ENCODE measurements at regions not wholly inside any gene's neighbourhood (a gene's known extent, or its start where the extent isn't known, plus 50 kb on each side); places are given as distances from the start of the nearest gene placed in this dataset.
"Not testable (repeated sequence)": the region's sequence is repeated elsewhere in the genome, so short reads cannot be mapped to it uniquely, and the experiment has no call there.

DNA sequence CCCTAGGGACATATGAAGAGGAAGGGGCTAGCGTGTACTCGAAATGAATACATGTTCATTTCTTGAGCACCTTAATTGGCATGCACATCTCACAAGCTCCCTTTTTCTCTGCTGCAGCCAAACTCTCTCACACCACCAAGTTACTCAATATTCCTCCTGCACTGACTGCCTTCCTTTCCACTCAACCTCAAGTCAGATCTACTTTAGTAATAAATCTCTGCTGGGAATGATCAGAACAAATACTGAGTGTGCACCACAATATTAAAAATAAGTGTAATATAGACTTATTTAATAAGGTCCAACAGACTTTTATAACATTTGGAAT, 995.8 kb upstream of the WWC1 start:
- no peak for DNase-seq

DNA sequence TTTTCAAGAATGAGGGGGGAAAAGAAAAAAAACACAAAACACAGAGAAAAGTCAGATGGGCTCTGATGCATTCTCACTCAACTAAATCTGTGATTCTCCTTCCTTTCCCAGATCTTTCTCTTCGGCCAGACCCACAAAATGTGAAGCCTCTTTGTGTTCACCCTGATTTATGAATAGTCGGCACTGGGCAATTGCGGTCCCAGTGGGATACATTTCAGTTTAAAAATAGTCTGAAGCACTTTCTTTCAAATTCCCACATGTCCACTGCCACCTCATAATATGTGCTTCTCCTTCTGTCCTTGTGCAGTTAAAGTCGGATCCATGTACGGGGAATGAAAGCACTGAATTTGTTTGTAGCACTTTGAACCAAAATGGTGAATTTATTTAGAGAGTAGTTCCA, 995.4 kb upstream of the WWC1 start:
- DNase-seq = no peak

DNA sequence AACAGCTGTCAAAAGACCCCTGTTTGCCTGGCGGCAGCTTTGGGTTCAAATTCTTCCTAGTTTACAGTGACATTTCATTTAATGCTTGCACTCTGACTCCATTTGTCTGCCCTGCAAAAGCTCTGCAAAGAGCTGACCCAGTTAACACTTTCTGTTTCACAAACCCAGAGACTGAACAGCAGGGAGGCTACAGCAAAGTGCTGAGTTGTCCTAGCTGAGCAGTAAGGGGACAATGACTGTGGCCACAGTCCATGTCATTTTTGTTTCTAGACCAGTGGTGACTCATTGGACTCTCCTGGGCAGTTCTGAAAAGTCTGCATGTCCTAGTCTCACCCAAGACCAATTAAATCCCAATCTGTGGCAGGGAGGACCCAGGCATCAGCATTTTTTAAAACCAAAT, 994.8 kb upstream of the WWC1 start:
- no peak for DNase-seq

DNA sequence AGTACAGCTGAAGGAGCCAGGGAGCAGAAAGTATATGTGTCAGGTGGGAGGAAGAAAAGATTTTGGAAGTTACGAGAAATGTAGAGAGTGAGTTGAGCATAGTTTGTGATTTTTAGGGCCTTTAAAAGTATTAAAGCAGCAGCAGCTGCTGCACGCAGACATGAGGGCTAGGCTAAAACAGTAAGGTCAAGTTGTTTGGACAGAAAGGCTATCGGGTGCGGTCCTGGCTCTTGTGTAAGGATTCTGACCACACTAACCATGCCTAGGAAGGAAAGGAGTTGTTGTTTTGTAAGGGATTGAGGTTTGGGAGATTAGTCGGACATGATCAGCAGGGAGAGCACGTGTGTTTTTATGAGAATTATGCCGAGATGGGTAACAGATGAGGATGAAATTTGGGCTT, 991.6 kb upstream of the WWC1 start:
- DNase-seq = not testable (repeated sequence)

DNA sequence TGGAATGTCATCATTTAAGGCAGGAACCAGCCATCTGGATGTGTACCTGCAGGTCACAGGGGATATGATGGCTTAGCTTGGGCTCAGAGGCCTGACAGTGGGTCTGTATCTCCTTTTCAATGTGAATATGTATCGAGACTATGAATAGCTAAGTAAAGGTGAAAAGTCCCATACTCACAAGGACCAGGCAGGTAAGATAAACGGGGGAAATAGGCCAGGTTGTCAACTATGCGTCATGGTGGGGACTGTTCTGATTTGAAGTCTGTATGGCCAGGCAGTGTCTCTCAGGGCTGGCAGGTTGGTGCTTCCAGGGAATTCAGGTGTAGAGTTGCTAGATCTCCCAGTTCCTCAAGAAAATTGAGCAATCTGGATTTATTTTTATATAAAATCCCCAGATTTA, 987.9 kb upstream of the WWC1 start:
- no peak for DNase-seq

DNA sequence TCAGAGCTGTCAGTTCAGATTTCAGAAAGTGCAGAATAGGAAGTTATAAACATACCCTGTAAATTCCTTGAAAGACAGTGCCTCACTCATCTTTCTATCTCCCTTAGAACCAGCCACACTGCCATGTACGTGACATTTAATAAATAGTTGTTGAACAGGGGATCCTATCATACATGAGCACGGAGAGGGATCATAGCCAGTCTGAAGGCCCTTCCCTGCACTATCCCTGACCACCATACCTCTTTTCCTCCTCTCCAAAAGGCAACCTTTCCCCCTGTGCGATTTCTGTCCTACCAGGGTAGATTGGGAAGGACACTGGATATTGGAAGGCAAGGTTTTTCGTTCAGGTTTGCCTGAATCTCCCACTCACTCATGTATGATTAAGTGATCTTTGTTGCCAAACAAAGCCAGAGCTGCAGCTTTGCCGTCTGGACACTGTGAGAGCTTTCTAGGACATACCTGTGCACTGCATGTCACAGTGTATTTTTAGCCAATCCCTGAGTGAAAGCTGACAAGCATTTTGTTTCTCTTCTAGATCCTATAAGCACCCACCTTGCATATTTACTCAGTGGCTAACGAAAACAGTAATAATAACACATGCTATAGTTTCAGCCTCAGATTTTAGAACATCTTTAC, 986.5 kb upstream of the WWC1 start:
- no peak for DNase-seq

DNA sequence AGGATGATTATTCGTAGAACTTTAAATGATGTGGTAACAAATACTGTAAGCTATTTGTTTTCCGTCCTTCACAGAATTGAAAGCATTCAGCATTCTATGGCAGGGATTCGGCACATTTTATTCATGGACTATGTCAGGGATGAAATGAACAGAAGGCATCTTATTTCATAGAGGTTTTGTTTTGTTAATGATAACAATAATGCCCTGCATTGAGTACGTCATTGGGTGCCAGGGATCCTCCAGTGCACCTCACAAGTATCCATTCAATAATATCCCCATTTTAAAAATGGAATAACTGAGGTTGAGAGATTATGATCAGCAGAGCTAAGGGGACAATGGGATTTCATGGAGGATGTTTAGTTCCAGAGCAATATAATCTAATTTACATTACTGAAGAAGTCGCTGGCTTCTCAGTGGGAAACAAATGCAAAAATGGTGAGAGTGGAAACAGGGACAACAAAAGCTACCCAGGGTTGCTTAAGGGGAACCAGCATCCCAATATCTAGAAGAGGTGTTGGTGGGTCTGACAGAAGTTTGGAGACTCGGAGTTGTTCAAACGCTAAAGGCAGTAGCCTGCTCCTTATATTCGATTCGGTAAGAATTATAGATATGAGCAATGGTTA, 985.7 kb upstream of the WWC1 start:
- DNase-seq = no peak

DNA sequence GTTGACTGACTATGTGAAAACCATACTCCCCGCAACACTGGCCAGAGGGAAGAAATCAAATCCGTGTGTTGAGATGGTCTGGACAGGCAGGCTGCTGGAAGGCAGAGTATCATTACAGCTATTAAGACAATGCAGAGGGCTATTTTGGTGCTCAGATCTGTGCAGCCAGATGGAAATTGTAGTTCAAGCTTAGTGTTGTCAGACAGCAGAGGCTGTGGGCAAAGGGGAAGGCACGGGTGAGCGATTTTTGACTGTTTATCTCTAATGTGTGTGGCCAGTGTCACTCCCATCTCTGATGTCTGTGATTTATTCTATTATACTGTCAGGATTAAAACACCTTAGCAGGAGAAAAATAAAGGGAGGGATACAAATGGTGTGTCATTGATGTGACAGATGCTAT, 984.4 kb upstream of the WWC1 start:
- DNase-seq = no peak

DNA sequence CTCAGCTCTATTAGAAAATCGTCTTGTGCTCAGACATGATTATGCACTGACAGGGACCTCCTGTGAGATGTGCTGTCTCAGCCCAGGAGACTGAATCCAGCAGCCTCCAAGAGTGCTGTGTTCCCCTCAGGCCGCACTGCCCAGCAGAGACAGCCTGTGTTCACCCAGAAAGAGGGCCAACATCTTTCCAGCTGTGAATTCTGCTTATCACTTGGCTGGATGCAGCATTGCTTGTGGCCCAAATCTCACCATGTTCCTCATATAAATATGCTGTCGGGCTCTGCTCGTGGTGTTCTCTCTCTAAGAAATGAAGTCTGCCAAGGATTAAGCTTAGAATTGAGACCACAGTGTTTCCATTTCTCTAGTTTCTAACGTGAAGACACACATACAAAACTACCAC, 983.0 kb upstream of the WWC1 start:
- no peak for DNase-seq

DNA sequence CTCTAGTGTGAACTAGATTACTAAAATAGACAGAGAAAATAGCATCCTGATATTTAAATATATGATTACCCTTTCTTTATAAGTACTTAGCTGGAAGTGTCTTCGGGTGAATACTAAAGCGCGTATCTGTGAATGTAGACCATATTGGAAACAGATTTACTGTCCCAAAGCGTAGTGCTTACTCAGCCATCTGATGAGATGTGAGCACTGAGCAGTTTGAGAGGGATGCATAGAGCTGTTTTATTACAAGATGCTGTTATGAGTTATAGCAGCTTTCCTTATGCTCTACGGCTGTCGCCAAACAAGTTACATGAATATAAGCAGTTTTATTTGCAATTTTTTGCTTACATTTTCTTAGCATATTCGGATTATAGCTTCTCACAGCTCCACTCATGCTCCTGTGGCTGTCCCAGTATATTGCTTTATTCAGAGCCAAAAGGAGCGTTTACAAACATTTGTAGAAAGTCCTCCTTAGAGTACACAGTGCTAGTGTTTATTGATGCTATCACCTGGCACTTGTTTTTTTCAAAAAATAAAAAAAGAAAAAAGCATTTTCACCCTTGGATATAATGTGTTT, 981.4 kb upstream of the WWC1 start:
- no peak for DNase-seq

DNA sequence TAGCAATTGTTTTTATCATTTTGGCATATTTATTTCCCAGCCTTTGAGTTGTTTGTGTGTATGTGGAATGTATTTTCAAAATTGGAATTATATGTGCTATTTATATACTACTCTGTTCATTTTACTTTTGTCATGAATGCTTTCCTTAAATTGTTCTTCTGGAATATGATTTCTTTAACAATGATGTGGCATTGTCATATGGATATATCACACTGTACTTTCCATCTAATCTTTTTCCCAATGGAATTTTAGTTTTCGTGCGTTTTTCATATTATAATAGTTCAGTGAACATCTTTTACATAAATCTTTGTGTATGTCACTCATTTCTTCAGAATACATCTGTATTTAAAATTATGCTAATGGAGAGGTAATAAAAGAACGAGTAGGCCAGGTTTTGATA, 980.1 kb upstream of the WWC1 start:
- no peak for DNase-seq

DNA sequence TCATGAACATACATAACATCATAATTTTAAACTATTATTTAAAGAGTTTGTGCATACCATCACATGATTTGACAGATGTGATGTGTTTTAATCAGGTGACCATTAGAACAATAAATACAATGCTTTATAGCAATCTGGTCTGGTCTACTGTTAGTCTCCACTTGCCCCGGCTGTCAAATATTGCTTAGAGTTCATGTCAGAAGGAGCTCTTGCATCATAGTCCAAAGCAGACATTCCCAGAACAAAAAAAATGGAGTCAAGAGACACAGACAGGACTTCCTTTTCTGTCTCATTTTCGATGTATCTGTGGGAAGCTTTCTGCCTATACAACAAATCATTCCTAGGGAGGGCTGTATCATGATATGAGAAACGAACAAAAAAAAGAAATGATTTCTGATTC, 979.2 kb upstream of the WWC1 start:
- no peak for DNase-seq

DNA sequence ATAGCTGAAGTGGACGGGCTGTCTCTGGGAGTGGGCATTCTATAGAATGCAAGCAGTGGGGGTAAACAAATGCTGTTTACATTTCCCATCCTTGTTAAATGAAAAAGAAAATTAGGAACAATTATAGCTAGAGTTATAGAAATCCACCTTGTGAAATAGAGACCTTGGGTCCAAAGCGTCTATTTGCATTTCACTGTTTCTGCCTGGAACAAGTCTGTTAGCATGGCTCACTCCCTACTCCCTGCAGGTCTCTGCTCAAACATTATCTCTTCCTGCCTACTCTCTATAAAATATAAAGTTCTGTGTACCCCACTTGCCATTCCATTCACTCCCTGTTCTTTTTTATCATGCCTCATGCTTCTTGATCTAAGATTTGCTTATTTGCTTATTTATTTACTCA, 975.7 kb upstream of the WWC1 start:
- no peak for DNase-seq

DNA sequence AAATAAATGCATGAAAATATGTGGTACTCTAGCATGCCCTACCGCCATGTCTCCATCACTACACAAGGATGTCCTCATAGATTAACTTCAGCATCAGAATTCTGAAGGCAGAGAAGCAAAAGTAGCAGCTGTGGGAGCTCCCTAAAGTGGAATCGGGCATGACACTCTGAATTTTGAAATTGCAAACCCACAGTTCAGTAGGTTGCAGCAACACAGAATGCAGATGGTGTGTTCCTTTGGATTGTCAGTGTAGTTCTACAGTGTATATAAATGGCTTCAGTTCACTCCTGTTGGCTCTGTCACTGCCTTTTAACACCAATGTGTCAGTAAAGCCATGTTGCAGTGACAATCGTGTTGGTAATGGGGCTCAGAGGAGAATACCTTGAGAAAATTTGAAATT, 973.6 kb upstream of the WWC1 start:
- DNase-seq = no peak

DNA sequence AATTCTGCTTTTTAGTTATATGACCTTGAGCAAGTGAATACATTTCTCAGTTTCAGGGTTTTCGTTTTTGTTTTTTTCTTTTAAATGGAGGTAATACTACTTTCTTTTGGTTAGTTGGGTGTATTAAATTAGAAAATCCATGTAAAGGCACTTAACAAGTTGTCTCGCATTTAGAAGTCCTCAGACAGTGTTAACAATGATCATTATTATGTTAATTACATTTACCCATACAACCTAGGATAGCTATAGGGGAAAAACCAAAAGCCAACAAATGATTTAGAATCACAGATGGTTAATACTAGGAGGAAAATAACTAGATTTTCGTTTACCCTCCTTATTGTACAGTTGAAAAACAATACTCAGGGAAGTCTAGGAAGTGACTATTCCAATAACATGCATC, 972.2 kb upstream of the WWC1 start:
- no peak for DNase-seq

DNA sequence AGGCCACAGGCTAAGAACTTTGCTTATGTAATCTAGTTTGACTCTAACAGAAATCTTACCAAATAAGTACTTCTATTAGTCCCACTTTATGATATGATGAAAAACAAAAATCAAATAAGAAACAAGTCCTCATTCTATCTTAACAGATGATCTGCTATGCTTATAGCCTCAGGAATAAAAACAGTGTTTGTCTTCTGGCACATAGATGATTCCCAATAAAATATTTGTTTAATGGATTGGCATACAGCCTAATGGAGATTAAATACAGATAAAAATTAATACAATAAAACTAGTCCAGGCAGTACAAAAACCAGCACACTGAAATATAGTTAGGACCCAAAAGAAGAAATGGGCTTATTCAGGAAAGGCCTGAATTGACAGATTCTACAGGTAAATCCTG, 971.4 kb upstream of the WWC1 start:
- no peak for DNase-seq

DNA sequence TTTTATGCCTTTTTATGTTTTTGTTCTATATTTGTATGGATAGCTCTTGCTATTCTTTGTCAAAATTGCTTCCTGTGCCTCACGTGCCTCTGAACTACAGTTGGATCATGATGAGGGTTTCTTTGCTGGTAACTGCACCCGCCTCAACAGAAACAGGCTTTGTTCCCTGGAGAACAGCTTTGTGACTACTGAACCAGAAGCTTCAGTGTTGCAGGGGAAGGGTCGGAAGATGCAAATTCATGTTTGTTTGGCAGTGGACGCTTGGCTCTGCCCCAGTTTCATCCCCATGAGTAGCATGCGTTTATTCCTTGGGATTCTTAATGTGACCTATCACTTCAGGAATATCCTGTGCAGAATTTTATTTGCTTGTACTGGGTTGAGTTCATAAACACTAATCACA, 959.1 kb upstream of the WWC1 start:
- no peak for DNase-seq

DNA sequence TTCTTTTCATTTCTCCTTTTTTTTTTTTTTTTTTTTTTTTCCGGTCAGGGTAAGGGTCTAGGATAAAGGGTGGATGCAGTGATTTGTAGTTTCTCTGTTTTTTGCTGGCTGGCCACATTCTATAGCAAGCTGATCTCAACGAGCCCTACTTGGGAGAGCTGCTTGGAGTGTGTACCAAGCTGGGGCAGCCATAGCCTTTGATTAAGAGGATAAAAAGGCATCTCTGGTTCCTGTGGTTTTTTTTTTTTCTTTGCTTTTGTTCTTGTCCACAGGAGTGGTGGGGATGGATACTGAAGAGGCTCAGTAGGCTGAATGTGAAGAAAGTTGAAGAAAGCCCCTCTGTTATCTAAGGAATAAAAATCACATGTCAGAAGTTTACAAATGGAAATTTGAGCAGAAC, 955.3 kb upstream of the WWC1 start:
- no peak for DNase-seq

DNA sequence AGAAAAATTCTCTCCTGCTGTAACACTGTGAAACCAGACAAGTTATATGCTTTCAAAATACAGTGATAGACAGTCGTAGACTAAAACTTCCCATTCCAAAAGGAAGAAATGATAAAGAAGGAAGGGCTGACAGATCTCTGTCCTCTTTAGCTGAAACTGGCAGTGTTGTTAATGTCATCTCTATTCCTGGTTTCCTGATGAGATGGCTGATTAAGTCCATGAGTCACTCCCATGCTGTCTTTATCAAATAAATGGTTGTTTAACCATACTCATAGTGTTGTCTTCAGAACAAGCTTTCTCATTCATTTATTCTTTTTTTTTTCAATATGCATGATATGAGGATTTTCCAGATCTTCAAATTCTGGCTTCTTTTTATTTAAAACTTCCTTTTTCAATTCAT, 952.2 kb upstream of the WWC1 start:
- DNase-seq = no peak

DNA sequence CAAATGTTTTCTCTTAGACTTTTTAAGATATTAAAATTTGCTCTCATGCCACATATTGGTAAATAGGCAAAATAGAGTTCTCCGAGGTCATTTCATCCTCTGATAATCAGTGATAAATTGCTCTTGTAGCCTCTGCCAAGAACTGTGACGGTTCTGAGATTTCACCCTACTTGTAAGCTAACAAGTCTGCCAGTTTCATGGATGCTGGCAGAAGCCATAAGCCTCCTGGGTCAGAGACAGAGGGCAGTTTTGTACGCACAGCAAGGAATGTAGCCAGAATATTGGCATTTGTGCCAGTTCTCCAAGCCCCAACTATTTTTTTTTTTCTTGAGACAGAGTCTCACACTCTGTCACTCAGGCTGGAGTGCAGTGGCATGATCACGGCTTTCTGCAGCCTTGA, 945.0 kb upstream of the WWC1 start:
- no peak for DNase-seq

DNA sequence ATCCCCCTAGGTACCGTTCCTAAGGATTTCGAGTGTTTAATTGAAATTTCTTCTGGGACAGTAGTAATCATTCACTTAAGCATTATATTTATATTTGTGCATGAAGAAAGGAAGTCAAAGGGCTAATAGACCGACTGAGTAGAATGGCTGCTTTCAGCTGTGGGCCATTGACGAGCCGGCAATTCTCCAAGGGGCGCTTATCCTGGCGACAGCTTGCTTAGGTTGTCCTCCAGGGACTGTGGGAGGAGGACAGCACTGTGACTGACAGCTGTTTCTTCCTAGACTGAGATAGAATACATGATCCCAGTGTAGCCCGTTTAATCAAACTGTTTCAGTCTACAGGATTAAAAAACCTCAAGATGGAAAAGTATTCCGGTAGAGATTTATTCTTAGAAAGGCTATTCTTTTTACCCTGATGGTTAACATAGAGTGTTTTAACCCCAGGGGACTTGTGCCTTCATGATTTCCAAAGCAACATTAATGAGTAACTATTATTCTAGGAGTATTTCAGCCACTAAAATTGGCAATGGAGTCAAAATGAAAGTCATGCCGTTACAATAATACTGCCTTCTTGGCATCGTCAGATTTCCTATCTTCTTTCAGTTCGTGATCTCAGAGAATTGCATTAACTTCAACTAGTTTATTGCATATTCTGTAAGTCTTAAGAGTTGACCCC, 943.1 kb upstream of the WWC1 start:
- no peak for DNase-seq

DNA sequence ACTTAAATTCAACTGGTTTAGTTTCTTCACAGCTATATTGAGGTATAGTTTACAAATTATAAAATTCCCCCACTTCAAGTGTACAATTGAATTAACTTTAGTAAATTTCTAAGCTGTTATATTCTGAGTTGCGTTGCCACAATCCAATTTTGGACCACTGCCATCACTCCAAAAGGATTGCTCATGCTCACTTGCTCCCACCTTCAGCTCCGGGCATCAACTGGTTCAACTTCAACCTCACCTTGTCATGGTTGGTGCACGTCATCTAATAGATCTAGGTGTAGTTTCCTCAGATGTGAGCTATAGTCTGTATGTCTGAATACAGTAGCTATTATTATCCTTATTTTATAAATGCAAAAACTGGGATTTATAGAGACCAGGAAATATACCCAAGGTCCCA, 942.5 kb upstream of the WWC1 start:
- DNase-seq = no peak

DNA sequence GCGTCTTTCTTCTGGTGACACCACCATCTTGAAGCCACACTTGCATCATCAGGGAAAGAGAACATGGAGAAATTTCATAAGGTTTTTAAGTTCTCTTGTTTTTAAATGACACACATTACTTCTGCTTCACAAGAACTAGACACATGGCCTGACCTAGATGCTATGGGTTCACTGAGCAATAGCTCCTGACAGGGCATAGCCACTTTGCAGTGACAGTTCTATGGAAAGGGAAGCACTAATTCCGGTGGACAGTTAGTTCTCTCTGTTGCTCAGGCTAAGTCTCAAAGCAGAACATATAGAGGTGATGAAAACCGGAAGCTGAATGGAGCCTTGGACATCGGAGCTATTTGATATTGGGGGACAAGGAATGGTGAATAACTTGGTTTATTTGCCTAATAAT, 940.1 kb upstream of the WWC1 start:
- no peak for DNase-seq

DNA sequence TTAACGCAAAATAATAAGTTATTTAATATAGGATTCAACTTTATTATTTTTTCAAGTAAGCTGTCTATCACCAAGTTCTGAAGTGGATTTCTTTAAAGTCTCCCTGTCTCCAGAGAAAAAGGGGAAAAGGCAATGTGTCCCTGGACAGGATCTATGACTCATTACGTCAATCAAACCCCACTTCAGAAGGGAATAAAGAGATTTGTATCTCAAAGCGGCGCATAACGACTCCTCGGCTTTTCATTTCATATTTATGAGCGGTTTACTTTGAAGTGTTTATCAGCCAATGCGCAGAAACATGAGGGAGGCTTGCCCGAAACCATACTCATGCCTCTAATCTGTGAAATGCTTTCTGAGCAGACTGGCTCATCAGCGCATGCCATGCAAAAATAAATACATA, 938.6 kb upstream of the WWC1 start:
- no peak for DNase-seq

DNA sequence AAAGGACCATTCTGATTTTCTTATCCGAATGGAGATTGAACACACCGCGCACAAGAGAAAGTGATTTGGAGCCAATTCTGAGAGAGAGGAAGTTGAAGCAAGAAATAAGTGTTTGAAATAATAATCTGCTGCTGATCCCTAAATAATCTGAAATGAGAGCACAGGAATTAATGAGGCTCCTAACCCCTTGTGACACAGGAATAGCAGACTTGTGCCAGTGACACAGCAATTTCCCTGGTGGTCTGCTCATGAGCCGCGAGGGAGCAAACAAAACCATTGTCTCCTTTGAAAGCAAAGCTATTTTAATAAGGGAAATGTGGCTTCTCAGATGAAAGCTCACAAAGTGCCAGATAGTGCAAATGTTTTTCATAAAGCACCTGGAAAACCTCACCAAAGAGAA, 936.1 kb upstream of the WWC1 start:
- no peak for DNase-seq

All from CD4-positive, alpha-beta T cell treated with Interleukin-4 for 4 hours (primary cell).